GM21367 (cell line): ENCODE measurements at regions not wholly inside any gene's neighbourhood (a gene's known extent, or its start where the extent isn't known, plus 50 kb on each side); places are given as distances from the start of the nearest gene placed in this dataset.
"Not testable (repeated sequence)": the region's sequence is repeated elsewhere in the genome, so short reads cannot be mapped to it uniquely, and the experiment has no call there.

Experiments used
- ATAC-seq: cut with Tn5 transposase; IDR thresholded peaks from one replicate; pipeline ENCODE4 v1.9.1; 2021; ENCODE audit not compliant: unreplicated experiment

DNA sequence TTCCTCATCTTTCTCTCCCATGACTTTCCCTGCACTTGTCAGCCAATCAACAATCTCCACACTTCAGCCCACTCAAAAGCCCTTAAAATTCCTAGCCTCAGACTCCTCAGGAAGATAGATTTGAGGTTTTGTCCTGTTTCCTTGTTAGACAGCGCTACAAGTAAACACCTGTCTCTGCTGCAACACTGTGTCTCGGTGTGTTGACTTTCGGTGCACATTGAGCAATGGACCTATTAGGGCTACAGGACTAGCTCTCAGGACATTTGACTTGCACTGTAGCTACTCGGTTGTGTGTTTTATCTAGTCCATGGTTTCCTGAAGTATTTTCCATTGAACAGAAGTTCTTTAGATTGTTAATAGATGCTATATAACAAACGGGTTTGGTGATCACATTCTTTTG is 140.9 kb upstream of the XPO1 start:
- no peak for ATAC-seq

DNA sequence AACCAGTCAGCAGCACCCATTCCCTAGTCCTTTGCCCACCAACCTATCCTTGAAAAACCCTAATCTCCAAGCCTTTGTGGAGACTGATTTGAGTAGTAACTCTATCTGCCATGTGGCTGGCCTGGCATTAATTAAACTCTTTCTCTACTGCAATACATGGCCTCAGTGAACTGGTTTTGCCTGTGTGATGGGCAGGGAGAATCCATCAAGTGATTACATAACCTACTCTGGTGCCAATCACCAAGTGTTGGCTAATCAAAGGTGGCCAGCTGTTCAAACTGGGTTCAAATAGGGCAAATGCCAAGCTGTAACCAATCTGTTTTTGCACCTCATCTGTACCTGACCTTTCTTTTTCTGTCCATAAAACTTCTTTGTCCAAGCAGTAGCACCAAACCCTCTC is 139.8 kb upstream of the XPO1 start:
- no peak for ATAC-seq

- no peak for ATAC-seq
These were observed 139.2 kb upstream of the XPO1 start for GRCh38 chr2:61677306-61677705.

DNA sequence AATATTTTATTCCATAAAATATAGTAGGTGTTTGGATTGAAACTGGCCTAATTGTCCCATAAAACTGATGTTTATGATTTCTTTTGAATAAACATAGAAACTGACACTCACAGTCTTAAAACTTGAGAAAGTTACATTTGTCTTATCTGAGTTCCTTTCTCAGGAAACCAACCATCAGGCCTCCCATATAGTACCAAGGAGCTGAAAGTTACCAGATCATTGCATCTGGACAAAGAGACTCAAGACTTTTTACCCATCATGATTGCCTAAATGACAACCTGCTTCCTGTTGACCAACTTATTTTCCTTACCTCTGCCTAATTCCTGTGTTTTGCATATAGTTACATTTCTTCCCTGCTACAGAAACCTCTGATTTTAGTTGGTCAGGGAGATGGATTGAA is 137.0 kb upstream of the XPO1 start:
- no peak for ATAC-seq

- ATAC-seq, result no peak
These were observed 133.6 kb upstream of the XPO1 start for GRCh38 chr2:61671561-61672315.

GRCh38 chr2:61670591-61671501 is 132.7 kb upstream of the XPO1 start:
- ATAC-seq, result peak; percentile 73

GRCh38 chr2:61664190-61664589 is 126.0 kb upstream of the XPO1 start:
- ATAC-seq, result no peak

DNA sequence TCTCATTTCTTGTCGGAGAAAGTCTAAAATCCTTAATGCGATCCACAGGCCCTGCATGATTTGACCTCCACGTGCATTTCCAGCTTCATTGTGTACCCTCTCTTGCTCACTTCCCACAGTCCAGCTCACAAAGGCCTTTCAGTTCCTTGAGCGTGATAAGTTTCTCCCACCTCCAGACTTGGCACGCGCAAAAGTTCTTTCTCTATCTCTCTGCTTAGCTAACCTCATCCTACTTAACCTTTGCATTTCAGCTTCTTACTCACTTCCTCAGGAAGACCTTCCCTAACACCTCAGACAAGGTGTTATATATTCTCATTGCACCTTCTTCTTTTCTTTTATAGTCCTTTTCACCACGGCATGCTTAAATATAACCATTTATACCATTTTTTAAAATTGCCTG is 124.8 kb upstream of the XPO1 start:
- no peak for ATAC-seq

DNA sequence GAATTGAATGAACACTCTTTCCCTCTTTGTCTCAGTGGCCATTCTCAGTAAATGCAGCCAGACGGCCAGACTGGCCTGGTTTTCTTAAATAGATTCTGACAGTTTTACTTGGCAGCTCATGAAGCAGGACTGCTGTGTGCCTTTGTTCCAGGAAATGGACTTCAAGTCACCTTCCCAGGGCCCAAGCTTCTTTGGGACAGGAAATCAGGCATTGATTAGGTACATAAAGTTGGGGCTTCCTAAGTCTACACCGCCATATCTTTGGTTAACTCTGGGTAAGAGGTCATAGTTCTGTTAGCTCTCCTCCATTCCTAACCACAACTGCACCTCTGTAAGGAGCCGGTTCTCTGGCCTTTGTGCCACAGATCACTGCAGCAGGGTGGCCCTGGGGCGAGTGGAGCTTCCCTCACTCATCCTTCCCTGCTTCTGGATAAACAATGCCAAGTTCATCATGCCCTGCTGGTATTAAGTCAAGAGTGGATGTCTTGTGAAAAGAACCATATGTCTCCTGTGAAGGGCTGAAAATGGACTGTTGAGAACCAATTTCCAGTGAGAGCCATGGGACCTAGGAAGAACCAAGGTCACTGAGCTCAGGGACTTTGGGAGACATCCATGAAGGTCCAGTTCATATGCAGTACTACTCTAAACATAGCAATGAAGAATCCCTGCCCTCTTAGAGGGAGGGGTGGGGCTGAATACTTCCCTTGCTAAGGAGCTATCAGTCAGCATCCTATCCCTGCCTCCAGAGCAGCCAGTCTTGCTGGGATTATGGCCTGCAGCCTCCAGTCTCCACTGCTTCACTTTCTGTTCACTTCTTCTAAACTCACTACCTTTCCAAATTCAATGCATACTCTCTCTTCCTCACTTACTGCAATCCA is 122.6 kb upstream of the XPO1 start:
- no peak for ATAC-seq

DNA sequence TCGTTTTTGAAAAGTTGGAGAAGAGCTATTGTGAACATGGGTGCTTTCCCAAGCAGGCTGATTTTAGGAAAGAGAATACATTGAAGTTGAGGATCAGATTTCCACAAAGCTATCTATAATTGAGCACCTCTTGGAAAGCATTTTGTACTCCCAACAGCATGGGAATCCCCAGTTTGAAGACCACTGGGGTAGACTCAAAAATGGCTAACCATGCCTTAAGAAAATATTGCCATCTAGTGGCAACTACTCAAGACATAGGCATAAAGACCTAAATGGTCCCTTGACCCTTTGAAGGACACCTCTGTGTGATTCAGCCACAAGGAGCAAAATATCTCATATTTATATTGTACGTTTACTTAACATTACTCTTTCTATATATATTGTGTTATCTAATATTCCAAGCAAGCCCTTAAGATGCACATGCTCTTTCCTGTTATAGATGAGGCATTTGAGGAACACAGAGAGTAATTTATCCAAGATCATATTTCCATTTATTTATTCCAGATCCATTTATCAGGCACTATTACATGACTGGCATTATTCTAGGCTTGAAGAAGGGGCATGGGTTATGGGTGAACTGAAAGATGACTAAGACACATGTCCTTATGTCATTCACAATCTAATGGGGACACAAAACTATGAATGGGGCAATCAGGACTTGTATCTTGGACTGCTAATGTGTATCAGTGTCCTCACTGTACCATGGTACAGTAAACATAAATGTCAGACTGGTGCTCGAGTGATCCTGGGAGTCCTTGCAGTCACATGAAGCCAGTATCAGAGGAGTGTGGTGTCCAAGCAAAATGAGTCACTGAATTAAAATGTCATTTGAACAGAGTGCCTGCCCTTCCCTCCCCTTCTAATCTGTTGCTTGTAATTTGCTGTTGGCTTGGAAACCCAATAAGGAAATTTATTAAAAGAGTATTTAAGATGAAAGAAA is 121.0 kb upstream of the XPO1 start:
- no peak for ATAC-seq

DNA sequence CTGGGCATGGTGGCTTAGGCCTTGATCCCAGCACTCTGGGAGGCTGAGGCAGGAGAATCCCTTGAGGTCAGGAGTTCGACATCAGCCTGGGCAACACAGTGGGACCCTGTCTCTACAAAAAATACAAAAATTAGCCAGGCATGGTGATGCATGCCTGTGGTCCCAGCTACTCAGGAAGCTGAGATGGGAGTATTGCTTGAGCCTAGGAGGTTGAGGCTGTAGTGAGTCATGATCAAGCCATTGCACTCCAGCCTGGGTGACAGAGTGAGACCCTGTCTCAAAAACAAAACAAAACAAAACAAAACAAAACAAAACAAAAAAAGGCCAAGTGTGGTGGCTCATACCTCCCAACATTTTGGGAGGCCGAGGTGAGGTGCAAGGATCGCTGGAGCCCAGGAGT is 111.8 kb upstream of the XPO1 start:
- ATAC-seq, result not testable (repeated sequence)

DNA sequence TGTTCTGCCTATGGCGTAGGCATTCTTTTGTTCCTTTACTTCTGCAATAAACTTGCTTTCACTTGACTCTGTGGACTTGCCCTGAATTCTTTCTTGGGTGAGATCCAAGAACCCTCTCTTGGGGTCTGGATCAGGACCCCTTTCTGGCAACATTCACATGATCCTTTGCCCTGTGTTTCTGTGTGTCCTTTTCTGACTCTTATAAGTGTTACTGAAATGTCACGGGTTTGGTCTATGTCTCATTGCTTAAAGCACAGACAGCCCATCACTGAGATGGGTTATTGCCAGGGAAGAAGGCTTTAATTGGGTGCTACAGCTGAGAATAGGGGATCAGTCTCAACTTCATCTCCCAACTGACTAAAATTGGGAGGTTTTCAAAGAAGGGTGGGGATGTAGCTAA is 110.9 kb upstream of the XPO1 start:
- ATAC-seq, result no peak

GRCh38 chr2:61647044-61647443 is 108.9 kb upstream of the XPO1 start:
- ATAC-seq, result no peak

DNA sequence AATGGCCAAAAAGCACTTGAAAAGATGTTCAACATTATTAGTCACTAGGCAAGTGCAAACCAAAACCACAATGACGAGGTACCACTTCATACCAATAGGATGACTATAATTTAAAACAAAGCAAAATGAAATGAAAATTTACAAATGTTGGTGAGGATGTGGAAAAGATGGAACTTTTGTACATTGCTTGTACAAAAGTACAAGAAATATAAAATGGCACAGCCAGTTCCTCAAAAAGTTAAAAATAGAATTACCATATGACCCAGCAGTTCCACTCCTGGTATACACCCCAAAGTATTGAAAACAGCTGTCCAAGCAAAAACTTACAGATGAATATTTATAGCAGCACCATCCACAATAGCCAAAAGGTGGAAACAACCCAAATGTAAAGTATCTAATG is 107.8 kb upstream of the XPO1 start:
- ATAC-seq, result no peak

DNA sequence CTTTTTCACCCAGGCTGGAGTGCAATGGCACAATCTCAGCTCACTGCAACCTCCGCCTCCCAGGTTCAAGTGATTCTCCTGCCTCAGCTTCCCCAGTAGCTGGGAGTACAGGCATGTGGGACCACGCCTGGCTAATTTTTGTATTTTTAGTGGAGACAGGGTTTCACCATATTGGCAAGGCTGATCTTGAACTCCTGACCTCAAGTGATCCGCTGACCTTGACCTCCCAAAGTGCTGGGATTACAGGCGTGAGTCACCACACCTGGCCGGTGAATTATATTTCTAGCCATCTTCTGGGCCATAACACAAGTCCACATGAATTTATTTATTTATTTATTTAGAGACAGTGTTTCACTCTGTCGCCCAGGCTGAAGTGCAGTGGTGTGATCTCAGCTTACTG is 105.0 kb upstream of the XPO1 start:
- not testable (repeated sequence) for ATAC-seq

- no peak for ATAC-seq
These were observed 102.2 kb upstream of the XPO1 start for GRCh38 chr2:61640406-61640805.

GRCh38 chr2:61639721-61640120 is 101.6 kb upstream of the XPO1 start:
- no peak for ATAC-seq

- no peak for ATAC-seq
These were observed 98.5 kb upstream of the XPO1 start for GRCh38 chr2:61636686-61637085.

- ATAC-seq, result no peak
These were observed 96.4 kb upstream of the XPO1 start for GRCh38 chr2:61634512-61634911.

- no peak for ATAC-seq
These were observed 95.1 kb upstream of the XPO1 start for GRCh38 chr2:61633250-61633649.
